NCI-H82 (cell line): ENCODE measurements at regions not wholly inside any gene's neighbourhood (a gene's known extent, or its start where the extent isn't known, plus 50 kb on each side); places are given as distances from the start of the nearest gene placed in this dataset.

ENCODE experiments used
- DNase-seq: peaks from one replicate; lab custom pipeline; 2025; lab: John Stamatoyannopoulos, UW

GRCh38 chr15:69740684-69741083 is 288.1 kb downstream of the RPLP1 start:
- no peak for DNase-seq

GRCh38 chr15:69742361-69742760 is 289.7 kb downstream of the RPLP1 start:
- DNase-seq: no peak

GRCh38 chr15:69743091-69743490 is 290.5 kb downstream of the RPLP1 start:
- peak; percentile 38 for DNase-seq

GRCh38 chr15:69744391-69745162 is 292.0 kb downstream of the RPLP1 start:
- DNase-seq: no peak

- no peak for DNase-seq
Measured at GRCh38 chr15:69747193-69747592, 294.6 kb downstream of the RPLP1 start.

GRCh38 chr15:69748131-69748530 is 295.5 kb downstream of the RPLP1 start:
- peak; percentile 41 for DNase-seq

GRCh38 chr15:69748576-69749185 is 296.1 kb downstream of the RPLP1 start:
- no peak for DNase-seq

- DNase-seq: no peak
Measured at GRCh38 chr15:69749274-69749673, 296.7 kb downstream of the RPLP1 start.

GRCh38 chr15:69749797-69750196 is 297.2 kb downstream of the RPLP1 start:
- peak; percentile 31 for DNase-seq

GRCh38 chr15:69750253-69750652 is 297.6 kb downstream of the RPLP1 start:
- no peak for DNase-seq

- no peak for DNase-seq
Measured at GRCh38 chr15:69751147-69751546, 298.5 kb downstream of the RPLP1 start.

- no peak for DNase-seq
Measured at GRCh38 chr15:69751566-69751965, 298.9 kb downstream of the RPLP1 start.

- no peak for DNase-seq
Measured at GRCh38 chr15:69753867-69754266, 301.2 kb downstream of the RPLP1 start.

- no peak for DNase-seq
Measured at GRCh38 chr15:69754313-69754712, 301.7 kb downstream of the RPLP1 start.

- DNase-seq: no peak
Measured at GRCh38 chr15:69755551-69756310, 303.1 kb downstream of the RPLP1 start.

GRCh38 chr15:69756440-69756839 is 303.8 kb downstream of the RPLP1 start:
- no peak for DNase-seq

GRCh38 chr15:69757186-69757585 is 304.6 kb downstream of the RPLP1 start:
- DNase-seq: no peak

GRCh38 chr15:69758291-69758771 is 305.7 kb downstream of the RPLP1 start:
- DNase-seq: no peak

- no peak for DNase-seq
Measured at GRCh38 chr15:69758810-69759790, 306.5 kb downstream of the RPLP1 start.

GRCh38 chr15:69760258-69760845 is 307.7 kb downstream of the RPLP1 start:
- no peak for DNase-seq

- DNase-seq: no peak
Measured at GRCh38 chr15:69760890-69761568, 308.4 kb downstream of the RPLP1 start.
